ENCODE measurements at regions not wholly inside any gene's neighbourhood (a gene's known extent, or its start where the extent isn't known, plus 50 kb on each side); places are given as distances from the start of the nearest gene placed in this dataset.

GRCh38 chr14:27013678-27014077 lies 415.8 kb upstream of the NOVA1 start:
- no peak for DNase-seq

- DNase-seq, result no peak
These were observed 417.2 kb upstream of the NOVA1 start for GRCh38 chr14:27015065-27015464.

- DNase-seq, result no peak
These were observed 427.8 kb upstream of the NOVA1 start for GRCh38 chr14:27025648-27026047.

- DNase-seq, result no peak
These were observed 428.3 kb upstream of the NOVA1 start for GRCh38 chr14:27026097-27026496.

- DNase-seq, result no peak
These were observed 442.7 kb upstream of the NOVA1 start for GRCh38 chr14:27040552-27040951.

GRCh38 chr14:27049701-27050100 lies 451.9 kb upstream of the NOVA1 start:
- no peak for DNase-seq

GRCh38 chr14:27050208-27050607 lies 452.4 kb upstream of the NOVA1 start:
- no peak for DNase-seq

- no peak for DNase-seq
These were observed 458.8 kb upstream of the NOVA1 start for GRCh38 chr14:27056586-27056985.

GRCh38 chr14:27061299-27061698 lies 463.5 kb upstream of the NOVA1 start:
- DNase-seq, result no peak

GRCh38 chr14:27063959-27064358 lies 466.1 kb upstream of the NOVA1 start:
- DNase-seq, result no peak

- DNase-seq, result no peak
These were observed 468.1 kb upstream of the NOVA1 start for GRCh38 chr14:27065886-27066285.

- DNase-seq, result no peak
These were observed 470.1 kb upstream of the NOVA1 start for GRCh38 chr14:27067961-27068360.

- no peak for DNase-seq
These were observed 474.8 kb upstream of the NOVA1 start for GRCh38 chr14:27072589-27072988.

- DNase-seq, result no peak
These were observed 477.7 kb upstream of the NOVA1 start for GRCh38 chr14:27075503-27075902.

- DNase-seq, result no peak
These were observed 479.4 kb upstream of the NOVA1 start for GRCh38 chr14:27077214-27077613.

GRCh38 chr14:27077710-27078109 lies 479.9 kb upstream of the NOVA1 start:
- no peak for DNase-seq

GRCh38 chr14:27078191-27078590 lies 480.4 kb upstream of the NOVA1 start:
- DNase-seq, result no peak

- no peak for DNase-seq
These were observed 481.9 kb upstream of the NOVA1 start for GRCh38 chr14:27079716-27080115.

- DNase-seq, result no peak
These were observed 487.7 kb upstream of the NOVA1 start for GRCh38 chr14:27085500-27085899.

GRCh38 chr14:27090716-27091115 lies 492.9 kb upstream of the NOVA1 start:
- DNase-seq, result no peak

- no peak for DNase-seq
These were observed 494.1 kb upstream of the NOVA1 start for GRCh38 chr14:27091973-27092372.

GRCh38 chr14:27096091-27096490 lies 498.3 kb upstream of the NOVA1 start:
- no peak for DNase-seq

GRCh38 chr14:27098451-27098850 lies 500.6 kb upstream of the NOVA1 start:
- DNase-seq, result no peak

- no peak for DNase-seq
These were observed 516.3 kb upstream of the NOVA1 start for GRCh38 chr14:27114180-27114579.

- DNase-seq, result no peak
These were observed 525.3 kb upstream of the NOVA1 start for GRCh38 chr14:27123162-27123561.

- no peak for DNase-seq
These were observed 530.0 kb upstream of the NOVA1 start for GRCh38 chr14:27127838-27128237.
